D341Med (cell line): ENCODE measurements at regions not wholly inside any gene's neighbourhood (a gene's known extent, or its start where the extent isn't known, plus 50 kb on each side); places are given as distances from the start of the nearest gene placed in this dataset.
A peak's percentile ranks its signal among the peaks of the same experiment; 100 is the strongest.

Experiments
- DNase-seq: peaks from one replicate; pipeline ENCODE4 v3.0.0; 2012; ENCODE audit warnings: low spot score

- DNase-seq: no peak
These were observed 50.5 kb upstream of the FBRSL1 start for GRCh38 chr12:132439333-132439904.

GRCh38 chr12:132438726-132439125, 51.2 kb upstream of the FBRSL1 start:
- no peak for DNase-seq

GRCh38 chr12:132437943-132438700, 51.8 kb upstream of the FBRSL1 start:
- DNase-seq: no peak

GRCh38 chr12:132437252-132437932, 52.6 kb upstream of the FBRSL1 start:
- DNase-seq: no peak

- no peak for DNase-seq
These were observed 53.1 kb upstream of the FBRSL1 start for GRCh38 chr12:132436791-132437251.

- no peak for DNase-seq
These were observed 54.3 kb upstream of the FBRSL1 start for GRCh38 chr12:132435486-132436187.

GRCh38 chr12:132433641-132434395, 56.1 kb upstream of the FBRSL1 start:
- no peak for DNase-seq

GRCh38 chr12:132432721-132433577, 57.0 kb upstream of the FBRSL1 start:
- no peak for DNase-seq

GRCh38 chr12:132432126-132432705, 57.7 kb upstream of the FBRSL1 start:
- DNase-seq: no peak

- peak; percentile 38 for DNase-seq
These were observed 58.8 kb upstream of the FBRSL1 start for GRCh38 chr12:132430838-132431774.

- DNase-seq: peak; percentile 94
These were observed 59.9 kb upstream of the FBRSL1 start for GRCh38 chr12:132429946-132430643.

- peak; percentile 76 for DNase-seq
These were observed 60.4 kb upstream of the FBRSL1 start for GRCh38 chr12:132429602-132429945.

GRCh38 chr12:132428936-132429601, 60.9 kb upstream of the FBRSL1 start:
- DNase-seq: no peak

- DNase-seq: peak; percentile 88
These were observed 61.7 kb upstream of the FBRSL1 start for GRCh38 chr12:132427999-132428935.

- DNase-seq: peak; percentile 65
These were observed 62.7 kb upstream of the FBRSL1 start for GRCh38 chr12:132427174-132427768.

- peak; percentile 38 for DNase-seq
These were observed 63.4 kb upstream of the FBRSL1 start for GRCh38 chr12:132426349-132427173.
